GM23338 (cell line): ENCODE measurements at regions not wholly inside any gene's neighbourhood (a gene's known extent, or its start where the extent isn't known, plus 50 kb on each side); places are given as distances from the start of the nearest gene placed in this dataset.

Experiments used
- CREB1 ChIP-seq: fragments of 250-450 bp; sonication (Bioruptor Pico); IDR thresholded peaks from 2 replicates; pipeline ENCODE4 v1.5.0; 2020; ENCODE audit warnings: low read depth, mild to moderate bottlenecking, moderate library complexity
- EZH2phosphoT487 ChIP-seq: fragments of 200-600 bp; sonication (generic); IDR thresholded peaks from one replicate; pipeline ENCODE4 v1.8.1; 2018; ENCODE audit warnings: antibody characterized with exemption; ENCODE audit not compliant: unreplicated experiment
- JUNB ChIP-seq: IDR thresholded peaks from one replicate; pipeline ENCODE4 v1.6.1; 2016; ENCODE audit warnings: antibody characterized with exemption; ENCODE audit not compliant: unreplicated experiment
- STAT1 ChIP-seq: IDR thresholded peaks from one replicate; pipeline ENCODE4 v1.6.1; 2016; ENCODE audit warnings: antibody characterized with exemption; ENCODE audit not compliant: unreplicated experiment
- ZNF114 ChIP-seq: fragments of 250-450 bp; sonication (Bioruptor Pico); IDR thresholded peaks from 2 replicates; pipeline ENCODE4 v1.5.0; 2020; ENCODE audit warnings: mild to moderate bottlenecking, moderate library complexity
- ZNF331 ChIP-seq: fragments of 250-450 bp; sonication (Bioruptor Pico); IDR thresholded peaks from 2 replicates; pipeline ENCODE4 v1.5.0; 2020; ENCODE audit warnings: low read depth, mild to moderate bottlenecking, moderate library complexity
- TF ChIP-seq, protein P1 (sequence below): fragments of 250-450 bp; sonication (Bioruptor Pico); IDR thresholded peaks from 2 replicates; pipeline ENCODE4 v1.5.0; 2020; ENCODE audit warnings: mild to moderate bottlenecking, moderate library complexity
- TF ChIP-seq, protein P2 (sequence below): IDR thresholded peaks from one replicate; pipeline ENCODE4 v1.6.1; 2018; ENCODE audit warnings: antibody characterized with exemption; ENCODE audit not compliant: unreplicated experiment

DNA sequence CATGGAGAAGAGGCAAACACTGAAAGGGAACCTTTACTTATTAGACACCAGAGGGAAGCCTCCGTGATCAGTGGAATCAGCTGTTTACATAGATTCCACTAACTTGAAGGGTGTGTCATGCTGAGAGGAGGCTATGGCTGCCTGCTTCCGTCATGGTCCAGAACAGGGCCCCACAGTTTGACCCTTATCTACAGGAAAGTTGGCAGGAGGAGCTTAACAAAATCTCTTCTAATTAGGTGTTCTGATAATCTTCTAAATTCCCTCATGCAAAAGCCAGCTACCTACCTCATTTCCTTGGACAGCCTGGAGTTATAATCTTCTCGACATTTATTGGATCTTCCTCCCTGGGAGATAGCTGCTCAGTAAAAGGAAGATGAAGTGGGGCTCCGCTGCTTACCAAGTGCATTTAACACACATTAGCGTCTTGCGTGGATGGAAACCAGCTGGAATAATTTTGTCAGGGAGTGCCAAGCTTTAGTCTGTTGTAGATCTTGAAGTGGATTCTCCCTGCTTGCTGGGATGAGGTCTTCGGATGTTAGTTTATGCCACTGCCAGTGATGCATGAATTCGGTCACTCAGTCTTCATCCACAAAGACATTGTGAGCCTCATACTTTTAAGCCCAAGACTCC is 171.0 kb downstream of the PAH start (continued):
- TF ChIP-seq, protein P1, sequence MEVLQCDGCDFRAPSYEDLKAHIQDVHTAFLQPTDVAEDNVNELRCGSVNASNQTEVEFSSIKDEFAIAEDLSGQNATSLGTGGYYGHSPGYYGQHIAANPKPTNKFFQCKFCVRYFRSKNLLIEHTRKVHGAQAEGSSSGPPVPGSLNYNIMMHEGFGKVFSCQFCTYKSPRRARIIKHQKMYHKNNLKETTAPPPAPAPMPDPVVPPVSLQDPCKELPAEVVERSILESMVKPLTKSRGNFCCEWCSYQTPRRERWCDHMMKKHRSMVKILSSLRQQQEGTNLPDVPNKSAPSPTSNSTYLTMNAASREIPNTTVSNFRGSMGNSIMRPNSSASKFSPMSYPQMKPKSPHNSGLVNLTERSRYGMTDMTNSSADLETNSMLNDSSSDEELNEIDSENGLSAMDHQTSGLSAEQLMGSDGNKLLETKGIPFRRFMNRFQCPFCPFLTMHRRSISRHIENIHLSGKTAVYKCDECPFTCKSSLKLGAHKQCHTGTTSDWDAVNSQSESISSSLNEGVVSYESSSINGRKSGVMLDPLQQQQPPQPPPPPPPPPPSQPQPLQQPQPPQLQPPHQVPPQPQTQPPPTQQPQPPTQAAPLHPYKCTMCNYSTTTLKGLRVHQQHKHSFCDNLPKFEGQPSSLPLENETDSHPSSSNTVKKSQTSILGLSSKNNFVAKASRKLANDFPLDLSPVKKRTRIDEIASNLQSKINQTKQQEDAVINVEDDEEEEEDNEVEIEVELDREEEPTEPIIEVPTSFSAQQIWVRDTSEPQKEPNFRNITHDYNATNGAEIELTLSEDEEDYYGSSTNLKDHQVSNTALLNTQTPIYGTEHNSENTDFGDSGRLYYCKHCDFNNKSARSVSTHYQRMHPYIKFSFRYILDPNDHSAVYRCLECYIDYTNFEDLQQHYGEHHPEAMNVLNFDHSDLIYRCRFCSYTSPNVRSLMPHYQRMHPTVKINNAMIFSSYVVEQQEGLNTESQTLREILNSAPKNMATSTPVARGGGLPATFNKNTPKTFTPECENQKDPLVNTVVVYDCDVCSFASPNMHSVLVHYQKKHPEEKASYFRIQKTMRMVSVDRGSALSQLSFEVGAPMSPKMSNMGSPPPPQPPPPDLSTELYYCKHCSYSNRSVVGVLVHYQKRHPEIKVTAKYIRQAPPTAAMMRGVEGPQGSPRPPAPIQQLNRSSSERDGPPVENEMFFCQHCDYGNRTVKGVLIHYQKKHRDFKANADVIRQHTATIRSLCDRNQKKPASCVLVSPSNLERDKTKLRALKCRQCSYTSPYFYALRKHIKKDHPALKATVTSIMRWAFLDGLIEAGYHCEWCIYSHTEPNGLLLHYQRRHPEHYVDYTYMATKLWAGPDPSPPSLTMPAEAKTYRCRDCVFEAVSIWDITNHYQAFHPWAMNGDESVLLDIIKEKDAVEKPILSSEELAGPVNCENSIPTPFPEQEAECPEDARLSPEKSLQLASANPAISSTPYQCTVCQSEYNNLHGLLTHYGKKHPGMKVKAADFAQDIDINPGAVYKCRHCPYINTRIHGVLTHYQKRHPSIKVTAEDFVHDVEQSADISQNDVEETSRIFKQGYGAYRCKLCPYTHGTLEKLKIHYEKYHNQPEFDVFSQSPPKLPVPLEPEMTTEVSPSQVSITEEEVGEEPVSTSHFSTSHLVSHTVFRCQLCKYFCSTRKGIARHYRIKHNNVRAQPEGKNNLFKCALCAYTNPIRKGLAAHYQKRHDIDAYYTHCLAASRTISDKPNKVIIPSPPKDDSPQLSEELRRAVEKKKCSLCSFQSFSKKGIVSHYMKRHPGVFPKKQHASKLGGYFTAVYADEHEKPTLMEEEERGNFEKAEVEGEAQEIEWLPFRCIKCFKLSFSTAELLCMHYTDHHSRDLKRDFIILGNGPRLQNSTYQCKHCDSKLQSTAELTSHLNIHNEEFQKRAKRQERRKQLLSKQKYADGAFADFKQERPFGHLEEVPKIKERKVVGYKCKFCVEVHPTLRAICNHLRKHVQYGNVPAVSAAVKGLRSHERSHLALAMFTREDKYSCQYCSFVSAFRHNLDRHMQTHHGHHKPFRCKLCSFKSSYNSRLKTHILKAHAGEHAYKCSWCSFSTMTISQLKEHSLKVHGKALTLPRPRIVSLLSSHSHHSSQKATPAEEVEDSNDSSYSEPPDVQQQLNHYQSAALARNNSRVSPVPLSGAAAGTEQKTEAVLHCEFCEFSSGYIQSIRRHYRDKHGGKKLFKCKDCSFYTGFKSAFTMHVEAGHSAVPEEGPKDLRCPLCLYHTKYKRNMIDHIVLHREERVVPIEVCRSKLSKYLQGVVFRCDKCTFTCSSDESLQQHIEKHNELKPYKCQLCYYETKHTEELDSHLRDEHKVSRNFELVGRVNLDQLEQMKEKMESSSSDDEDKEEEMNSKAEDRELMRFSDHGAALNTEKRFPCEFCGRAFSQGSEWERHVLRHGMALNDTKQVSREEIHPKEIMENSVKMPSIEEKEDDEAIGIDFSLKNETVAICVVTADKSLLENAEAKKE (CRISPR knock-in tag), result no peak
- no peak for TF ChIP-seq CREB1 (CRISPR knock-in tag)
- TF ChIP-seq ZNF114, result no peak
- TF ChIP-seq, protein P2, sequence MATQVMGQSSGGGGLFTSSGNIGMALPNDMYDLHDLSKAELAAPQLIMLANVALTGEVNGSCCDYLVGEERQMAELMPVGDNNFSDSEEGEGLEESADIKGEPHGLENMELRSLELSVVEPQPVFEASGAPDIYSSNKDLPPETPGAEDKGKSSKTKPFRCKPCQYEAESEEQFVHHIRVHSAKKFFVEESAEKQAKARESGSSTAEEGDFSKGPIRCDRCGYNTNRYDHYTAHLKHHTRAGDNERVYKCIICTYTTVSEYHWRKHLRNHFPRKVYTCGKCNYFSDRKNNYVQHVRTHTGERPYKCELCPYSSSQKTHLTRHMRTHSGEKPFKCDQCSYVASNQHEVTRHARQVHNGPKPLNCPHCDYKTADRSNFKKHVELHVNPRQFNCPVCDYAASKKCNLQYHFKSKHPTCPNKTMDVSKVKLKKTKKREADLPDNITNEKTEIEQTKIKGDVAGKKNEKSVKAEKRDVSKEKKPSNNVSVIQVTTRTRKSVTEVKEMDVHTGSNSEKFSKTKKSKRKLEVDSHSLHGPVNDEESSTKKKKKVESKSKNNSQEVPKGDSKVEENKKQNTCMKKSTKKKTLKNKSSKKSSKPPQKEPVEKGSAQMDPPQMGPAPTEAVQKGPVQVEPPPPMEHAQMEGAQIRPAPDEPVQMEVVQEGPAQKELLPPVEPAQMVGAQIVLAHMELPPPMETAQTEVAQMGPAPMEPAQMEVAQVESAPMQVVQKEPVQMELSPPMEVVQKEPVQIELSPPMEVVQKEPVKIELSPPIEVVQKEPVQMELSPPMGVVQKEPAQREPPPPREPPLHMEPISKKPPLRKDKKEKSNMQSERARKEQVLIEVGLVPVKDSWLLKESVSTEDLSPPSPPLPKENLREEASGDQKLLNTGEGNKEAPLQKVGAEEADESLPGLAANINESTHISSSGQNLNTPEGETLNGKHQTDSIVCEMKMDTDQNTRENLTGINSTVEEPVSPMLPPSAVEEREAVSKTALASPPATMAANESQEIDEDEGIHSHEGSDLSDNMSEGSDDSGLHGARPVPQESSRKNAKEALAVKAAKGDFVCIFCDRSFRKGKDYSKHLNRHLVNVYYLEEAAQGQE, result no peak
- no peak for TF ChIP-seq JUNB
- no peak for TF ChIP-seq EZH2phosphoT487
- no peak for TF ChIP-seq STAT1
- no peak for TF ChIP-seq ZNF331 (CRISPR knock-in tag)
